IMR-90 (cell line): ENCODE measurements at regions not wholly inside any gene's neighbourhood (a gene's known extent, or its start where the extent isn't known, plus 50 kb on each side); places are given as distances from the start of the nearest gene placed in this dataset.

Source experiments
- CTCF ChIP-seq: conservative IDR thresholded peaks from 2 replicates; pipeline ENCODE4 v1.5.1; 2012; ENCODE audit warnings: mild to moderate bottlenecking, low read depth, low read length, improper control_type of control experiment
- FOS ChIP-seq: fragments of 150-350 bp; IDR thresholded peaks from 2 replicates; pipeline ENCODE4 v1.6.1; 2016; ENCODE audit warnings: low read depth, low read length
- MAFK ChIP-seq: IDR thresholded peaks from 2 replicates; pipeline ENCODE4 v1.6.1; 2012; ENCODE audit warnings: low read depth, low read length, improper control_type of control experiment
- MAZ ChIP-seq: IDR thresholded peaks from 2 replicates; pipeline ENCODE4 v1.6.1; 2012; ENCODE audit warnings: low read depth, mild to moderate bottlenecking, low read length, improper control_type of control experiment, moderate library complexity, borderline replicate concordance
- MXI1 ChIP-seq: IDR thresholded peaks from 2 replicates; pipeline ENCODE4 v1.6.1; 2012; ENCODE audit warnings: low read depth, mild to moderate bottlenecking, low read length, moderate library complexity, borderline replicate concordance
- NFE2L2 ChIP-seq: fragments of 150-350 bp; IDR thresholded peaks from 2 replicates; pipeline ENCODE4 v1.6.1; 2016; ENCODE audit warnings: low read depth, mild to moderate bottlenecking, low read length
- POLR2A ChIP-seq: IDR thresholded peaks from 2 replicates; pipeline ENCODE4 v1.6.1; 2012; ENCODE audit warnings: mild to moderate bottlenecking, low read depth, low read length
- RAD21 ChIP-seq: IDR thresholded peaks from 2 replicates; pipeline ENCODE4 v1.6.1; 2012; ENCODE audit warnings: low read length, improper control_type of control experiment
- RCOR1 ChIP-seq: IDR thresholded peaks from 2 replicates; pipeline ENCODE4 v1.6.1; 2012; ENCODE audit warnings: mild to moderate bottlenecking, low read length, improper control_type of control experiment; ENCODE audit not compliant: insufficient replicate concordance
- RFX5 ChIP-seq: IDR thresholded peaks from 2 replicates; pipeline ENCODE4 v1.8.0; 2012; ENCODE audit warnings: low read depth, mild to moderate bottlenecking, low read length, moderate library complexity
- TF ChIP-seq, protein P1 (sequence below): fragments of 150-350 bp; IDR thresholded peaks from 2 replicates; pipeline ENCODE4 v1.6.1; 2016; ENCODE audit warnings: low read depth, mild to moderate bottlenecking, low read length, moderate library complexity, borderline replicate concordance

- TF ChIP-seq CTCF (no peak), POLR2A (no peak), MXI1 (no peak), NFE2L2 (no peak), RFX5 (no peak), RAD21 (no peak), MAZ (no peak), RCOR1 (no peak), MAFK (no peak), FOS (no peak)
- TF ChIP-seq, protein P1, sequence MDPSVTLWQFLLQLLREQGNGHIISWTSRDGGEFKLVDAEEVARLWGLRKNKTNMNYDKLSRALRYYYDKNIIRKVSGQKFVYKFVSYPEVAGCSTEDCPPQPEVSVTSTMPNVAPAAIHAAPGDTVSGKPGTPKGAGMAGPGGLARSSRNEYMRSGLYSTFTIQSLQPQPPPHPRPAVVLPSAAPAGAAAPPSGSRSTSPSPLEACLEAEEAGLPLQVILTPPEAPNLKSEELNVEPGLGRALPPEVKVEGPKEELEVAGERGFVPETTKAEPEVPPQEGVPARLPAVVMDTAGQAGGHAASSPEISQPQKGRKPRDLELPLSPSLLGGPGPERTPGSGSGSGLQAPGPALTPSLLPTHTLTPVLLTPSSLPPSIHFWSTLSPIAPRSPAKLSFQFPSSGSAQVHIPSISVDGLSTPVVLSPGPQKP, result no peak
Measured at GRCh38 chr5:166959766-166960165, 1331.7 kb upstream of the WWC1 start.
